Kidney tubule cell (primary cell): ENCODE measurements at regions not wholly inside any gene's neighbourhood (a gene's known extent, or its start where the extent isn't known, plus 50 kb on each side); places are given as distances from the start of the nearest gene placed in this dataset.
A peak's percentile ranks its signal among the peaks of the same experiment; 100 is the strongest.
"Not testable (repeated sequence)": the region's sequence is repeated elsewhere in the genome, so short reads cannot be mapped to it uniquely, and the experiment has no call there.

Experiments
- DNase-seq: peaks from one replicate; pipeline ENCODE4 v3.0.0-alpha.2; 2018; ENCODE audit warnings: low spot score

DNA sequence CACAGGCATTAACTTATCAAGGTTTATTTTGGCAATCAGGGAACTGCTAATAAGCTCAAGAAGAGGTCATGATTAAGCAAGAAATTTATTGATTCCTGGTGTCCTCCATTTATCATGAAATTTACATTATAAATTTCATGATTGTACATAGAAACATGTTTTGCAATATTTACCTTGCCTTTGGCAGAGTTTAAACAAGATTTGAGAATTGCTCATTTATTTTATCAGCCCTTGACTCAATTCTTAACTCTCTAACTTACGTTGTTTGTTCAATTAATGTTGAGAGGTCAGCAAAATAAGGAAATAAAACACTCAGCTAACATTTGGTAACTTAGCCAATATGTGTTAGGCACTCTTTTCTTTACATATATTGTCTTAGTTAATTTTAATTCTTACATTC is 286.6 kb downstream of the SLC7A11 start:
- no peak for DNase-seq

DNA sequence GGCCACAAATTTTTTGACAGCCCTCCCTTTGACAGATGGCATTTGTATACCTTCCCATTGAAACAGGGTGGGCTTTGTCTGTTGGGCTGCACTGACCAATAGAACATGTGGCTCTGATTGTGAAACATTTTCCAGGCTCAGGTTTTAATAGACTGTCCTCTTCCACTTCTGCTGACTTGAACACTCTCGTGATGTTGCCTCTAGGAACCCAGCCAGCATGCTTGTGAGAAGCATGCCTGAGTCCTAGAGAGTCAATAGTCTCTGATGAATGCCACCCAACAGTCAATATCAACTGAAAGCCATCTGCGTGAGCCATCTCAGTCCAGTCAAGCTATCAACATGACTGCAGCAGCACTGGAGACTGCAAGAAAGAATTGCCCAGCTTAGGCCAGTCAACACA is 290.0 kb downstream of the SLC7A11 start:
- no peak for DNase-seq

DNA sequence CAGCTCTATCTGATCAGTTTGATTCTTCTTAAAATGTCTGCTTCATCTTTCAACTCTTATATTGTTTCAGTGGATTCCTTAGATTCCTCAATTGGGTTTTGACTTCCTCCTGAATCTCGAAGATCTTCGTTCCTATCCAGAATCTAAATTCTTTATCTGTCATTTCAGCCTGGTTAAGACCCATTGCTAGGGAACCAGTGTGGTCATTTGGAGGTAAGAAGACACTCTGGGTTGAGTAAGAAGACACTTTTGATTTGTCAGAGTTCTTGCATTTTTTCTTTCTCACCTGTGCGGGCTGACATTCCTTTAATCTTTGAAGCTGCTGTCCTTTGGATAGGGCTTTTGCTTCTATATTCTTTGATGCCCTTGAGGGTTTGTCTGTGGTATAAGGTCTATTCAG is 291.9 kb downstream of the SLC7A11 start:
- DNase-seq: no peak

DNA sequence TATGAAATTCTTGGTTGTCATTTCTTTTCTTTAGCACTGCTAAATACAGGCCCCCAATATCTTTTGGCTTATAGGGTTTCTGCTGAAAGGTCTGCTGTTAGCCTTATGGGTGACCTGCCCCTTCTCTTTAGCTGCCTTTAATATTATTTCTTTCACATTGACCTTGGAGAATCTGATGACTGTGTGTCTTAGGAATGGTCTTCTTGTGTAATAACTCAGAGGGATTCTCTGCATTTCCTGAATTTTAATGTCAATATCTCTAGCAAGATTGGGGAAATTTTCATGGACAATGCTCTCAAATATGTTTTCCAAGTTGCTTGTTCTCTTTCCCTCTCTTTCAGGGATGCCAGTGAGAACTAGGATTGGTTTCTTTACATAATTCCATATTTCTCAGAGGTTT is 292.4 kb downstream of the SLC7A11 start:
- DNase-seq: no peak

DNA sequence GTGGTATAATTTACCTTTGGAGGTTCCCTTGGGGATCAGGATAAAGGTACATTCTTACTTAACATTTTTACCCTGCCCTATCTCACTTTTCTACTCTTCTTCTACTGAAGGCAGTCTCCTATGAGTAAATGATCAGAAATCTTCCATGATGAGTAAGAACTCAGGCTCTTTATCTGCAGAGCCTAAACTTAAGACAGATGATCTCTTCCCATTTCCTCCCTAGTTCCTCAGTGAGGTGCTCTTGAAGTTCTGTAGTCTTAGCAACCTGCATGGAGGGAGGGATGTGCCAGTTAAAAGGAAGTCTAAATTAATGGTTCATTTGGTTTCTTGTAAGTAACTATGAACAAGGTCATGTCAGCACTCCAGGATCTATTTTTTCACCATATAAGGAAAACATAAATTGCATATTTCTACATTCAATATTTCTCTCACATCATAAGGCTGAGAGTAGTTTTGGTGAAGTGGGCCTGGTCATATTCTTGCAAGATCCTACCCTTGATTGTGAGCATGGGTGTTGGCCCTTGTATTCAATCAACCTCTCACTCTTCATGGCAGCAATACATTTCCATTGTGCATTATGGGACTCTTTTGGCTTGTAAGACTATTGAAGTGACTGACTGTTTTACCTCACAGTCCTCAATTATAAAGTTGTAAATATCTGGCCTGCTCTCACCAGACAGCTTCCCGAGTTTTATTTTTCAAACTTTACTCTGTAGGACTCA is 295.5 kb downstream of the SLC7A11 start:
- peak; percentile 39 for DNase-seq

DNA sequence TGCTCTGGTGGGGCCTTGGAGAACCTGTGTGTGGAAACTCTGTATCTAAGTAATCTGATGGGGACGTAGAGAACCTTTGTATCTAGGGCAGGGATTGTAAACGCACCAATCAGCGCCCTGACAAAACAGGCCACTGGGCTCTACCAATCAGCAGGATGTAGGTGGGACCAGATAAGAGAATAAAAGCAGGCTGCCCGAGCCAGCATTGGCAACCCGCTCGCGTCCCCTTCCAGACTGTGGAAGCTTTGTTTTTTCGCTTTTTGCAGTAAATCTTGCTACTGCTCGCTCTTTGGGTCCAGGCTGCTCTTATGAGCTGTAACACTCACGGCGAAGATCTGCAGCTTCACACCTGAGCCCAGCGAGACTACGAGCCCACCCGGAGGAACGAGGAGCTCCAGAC is 299.3 kb downstream of the SLC7A11 start:
- not testable (repeated sequence) for DNase-seq

DNA sequence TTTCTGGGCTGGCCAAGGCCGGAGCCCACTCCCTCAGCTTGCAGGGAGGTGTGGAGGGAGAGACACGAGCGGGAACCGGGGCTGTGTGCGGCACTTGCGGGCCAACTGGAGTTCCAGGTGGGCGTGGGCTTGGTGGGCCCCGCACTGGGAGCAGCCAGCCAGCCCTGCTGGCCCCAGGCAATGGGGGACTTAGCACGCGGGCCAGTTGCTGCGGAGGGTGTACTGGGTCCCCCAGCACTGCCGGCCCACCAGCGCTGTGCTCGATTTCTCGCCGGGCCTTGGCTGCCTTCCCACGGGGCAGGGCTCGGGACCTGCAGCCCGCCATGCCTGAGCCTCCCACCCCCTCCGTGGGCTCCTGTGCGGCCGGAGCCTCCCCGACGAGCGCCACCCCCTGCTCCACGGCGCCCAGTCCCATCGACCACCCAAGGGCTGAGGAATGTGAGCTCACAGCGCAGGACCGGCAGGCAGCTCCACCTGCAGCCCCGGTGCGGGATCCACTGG is 300.1 kb downstream of the SLC7A11 start:
- not testable (repeated sequence) for DNase-seq

DNA sequence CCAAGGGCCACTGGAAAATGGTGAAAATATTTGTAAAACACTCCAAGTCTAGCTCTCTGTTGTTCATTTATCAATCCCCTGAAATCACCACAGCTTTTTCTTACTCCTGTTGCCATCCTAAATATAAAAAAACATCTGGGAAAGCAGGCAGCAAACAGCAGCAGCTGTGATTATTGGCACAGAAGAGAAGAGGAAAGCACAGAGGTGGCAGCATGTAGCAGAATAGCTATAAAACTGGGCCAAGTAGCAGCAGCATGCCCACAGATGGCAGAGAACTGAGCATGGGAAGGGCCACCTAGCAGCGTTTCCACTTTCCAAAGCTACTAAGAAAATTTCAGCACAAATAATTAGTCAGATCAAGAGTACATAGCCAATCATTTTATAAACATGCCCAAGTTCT is 307.2 kb downstream of the SLC7A11 start:
- no peak for DNase-seq

DNA sequence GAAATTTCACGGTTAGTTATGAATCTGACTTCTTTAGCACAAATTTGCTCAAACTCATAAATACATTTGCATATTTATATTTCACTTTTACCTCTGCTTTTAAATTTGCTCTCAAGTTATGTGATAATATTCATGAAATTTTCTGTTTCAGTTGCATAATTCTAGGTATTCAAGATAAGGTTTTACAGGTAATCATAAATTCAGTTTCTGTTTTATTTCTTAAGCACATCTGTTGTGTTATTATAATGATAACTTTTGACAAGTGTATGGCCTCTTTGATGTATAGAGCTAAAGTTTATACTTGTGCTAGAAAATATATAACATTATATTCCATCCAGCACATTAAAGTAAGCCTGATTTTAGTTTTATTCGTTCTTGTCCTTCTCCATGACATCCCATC is 308.1 kb downstream of the SLC7A11 start:
- DNase-seq: no peak

DNA sequence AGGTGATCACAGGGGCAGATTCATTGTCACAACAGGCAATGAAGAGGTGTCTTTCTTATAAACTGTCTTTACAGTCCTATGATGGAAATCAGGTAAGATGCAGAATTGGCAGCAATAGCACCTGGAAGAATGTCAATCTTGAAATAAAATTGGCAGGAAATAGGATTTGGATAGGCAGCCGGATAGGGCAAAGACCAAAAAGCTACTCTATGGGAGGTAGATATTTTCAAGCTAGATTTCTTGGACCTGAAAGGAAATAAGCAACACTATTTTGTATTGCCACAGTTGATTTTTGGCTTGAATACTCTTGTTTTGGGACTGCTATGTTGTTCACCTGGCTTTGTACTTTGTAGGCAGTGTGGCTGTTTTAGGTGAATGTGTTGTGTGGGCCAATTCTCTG is 314.2 kb downstream of the SLC7A11 start:
- no peak for DNase-seq

DNA sequence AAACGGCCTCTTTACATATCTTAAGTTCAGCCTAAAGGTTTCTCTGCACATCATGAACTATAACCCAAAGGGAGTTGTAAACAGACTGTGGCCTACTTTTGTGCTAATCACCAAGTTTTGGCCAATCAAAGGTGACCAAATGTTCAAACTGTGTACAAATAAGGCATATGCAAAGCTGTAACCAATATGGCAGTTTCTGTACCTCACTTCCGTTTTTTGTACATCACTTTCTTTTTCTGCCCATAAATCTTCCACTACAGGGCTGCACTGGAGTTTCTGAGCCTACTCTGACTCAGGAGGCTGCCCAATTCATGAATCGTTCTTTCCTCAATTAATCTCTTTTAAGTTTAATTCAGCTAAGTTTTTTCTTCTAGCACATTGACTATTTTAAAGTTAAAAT is 318.7 kb downstream of the SLC7A11 start:
- DNase-seq: no peak

DNA sequence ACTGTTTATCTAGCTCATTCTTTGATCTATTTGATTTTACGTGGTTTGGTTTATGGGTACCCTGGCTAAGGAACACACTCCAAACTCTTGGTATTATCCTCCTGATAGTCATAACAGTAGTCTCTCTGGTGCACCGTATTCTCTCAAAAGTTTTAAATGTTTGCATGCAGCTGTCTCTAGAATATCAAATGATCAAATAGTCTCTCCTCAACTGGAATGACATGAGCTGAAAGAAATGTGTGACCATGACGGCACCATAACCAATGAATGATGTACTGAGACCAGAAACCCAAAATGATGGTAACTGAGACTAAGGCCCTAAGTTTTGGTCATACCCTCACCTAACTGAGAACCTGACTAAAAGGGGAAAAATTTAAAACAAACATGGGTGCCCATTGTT is 319.4 kb downstream of the SLC7A11 start:
- DNase-seq: no peak

DNA sequence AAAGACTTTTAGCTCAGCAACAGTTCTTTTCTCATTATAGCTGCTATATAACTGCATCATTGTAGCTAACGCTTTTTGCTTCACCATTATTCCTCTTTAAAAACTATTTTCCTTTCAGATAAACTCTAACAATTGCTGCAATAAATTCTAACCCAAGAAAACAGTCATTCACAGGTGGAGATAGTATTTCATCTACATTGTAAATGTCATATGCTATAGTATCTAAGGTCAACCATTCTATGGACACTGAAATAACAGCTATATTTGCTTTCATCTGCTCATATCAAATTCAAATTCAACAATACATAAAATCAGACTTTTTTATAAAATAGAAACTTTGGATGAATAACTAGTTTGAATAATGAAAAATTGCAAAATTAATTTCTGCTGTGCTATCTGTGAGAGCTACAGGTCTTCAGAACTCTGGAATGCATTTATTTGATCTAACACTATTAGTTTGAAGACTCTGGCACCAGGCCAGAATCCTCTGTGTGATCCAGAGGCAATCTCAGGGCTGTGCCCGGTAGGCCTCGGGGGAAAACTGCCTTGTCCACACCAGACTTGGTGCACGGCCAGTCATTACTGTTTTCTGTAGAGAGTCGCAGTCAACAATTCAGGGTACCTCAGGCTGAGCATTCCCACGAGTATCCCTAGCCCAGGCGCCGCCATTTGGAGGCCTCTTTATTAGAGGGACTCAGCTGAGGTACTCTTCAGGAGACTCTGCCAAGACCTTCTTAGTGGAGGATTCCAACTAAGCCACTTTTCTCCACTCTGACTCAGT is 332.4 kb downstream of the SLC7A11 start:
- DNase-seq: no peak

DNA sequence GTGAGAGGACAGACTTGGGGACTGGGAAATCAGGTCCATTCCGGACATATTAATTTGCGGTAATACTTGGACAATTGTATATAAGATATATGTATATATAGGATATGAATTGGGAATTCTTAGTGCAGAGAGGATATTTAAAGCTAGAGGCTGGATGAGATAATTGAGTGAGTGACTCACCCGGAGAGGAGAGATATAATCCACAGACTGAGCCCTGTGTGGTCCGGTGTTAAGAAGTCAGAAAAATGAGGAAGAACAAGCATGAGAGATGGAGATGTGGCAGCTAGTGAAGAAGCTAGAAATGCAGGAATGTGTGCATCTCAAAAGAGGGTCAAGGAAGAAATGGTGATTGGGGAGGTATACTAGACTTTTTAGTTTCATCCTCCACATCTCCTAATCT is 336.2 kb downstream of the SLC7A11 start:
- no peak for DNase-seq

DNA sequence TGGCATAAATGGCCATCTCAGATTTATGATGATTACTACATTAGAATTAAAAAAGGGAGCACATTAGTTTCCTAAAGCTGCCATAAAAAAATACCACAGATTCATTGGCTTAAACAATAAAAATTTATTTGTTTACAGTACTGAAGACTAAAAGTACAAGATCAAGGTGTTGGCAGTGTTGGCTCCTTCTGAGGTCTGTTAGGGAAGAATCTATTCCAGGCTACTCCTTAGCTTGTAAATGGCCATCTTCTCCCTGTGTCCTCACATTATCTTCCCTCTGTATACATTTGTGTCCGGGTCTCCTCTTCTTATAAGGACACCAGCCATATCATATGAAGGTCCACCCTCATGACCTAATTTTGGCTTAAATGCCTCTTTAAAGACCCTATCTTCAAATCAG is 341.0 kb downstream of the SLC7A11 start:
- DNase-seq: no peak

DNA sequence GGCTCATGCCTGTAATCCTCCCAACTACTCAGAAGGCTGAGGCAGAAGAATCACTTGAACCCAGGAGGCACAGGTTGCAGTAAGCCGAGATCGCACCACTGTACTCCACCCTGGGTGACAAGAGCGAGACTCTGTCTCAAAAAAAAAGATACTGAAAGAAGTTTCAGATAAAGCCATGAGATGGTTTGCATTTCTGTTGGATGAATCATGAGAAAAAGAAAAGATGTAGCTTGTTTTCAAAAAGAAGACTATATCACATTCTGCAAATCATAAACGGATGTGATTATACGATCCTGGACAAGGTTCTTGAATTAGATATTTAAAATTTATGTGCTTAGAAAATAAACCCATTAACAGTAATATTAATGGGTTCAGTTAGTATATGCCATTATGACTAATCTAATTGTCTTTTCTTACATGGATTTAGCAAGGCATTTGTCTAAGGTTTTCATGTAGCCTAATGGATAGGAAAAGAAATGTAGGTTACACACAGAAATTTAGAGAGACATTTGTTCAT is 345.9 kb downstream of the SLC7A11 start:
- DNase-seq: no peak

DNA sequence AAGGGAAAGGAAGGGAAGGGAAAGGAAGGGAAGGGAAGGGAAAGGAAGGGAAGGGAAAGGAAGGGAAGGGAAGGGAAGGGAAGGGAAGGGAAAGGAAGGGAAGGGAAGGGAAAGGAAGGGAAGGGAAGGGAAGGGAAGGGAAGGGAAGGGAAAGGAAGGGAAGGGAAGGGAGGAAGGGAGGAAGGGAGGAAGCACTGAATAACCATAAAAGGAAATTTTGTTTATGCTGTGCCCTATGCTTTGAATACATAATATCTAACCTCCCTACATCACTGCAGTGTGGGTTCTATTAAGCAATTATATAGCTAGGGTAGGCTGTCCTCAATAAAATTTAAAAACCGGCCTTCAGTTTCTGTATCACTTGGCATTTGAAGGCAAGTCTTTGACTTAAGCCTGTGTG is 346.6 kb downstream of the SLC7A11 start:
- DNase-seq: not testable (repeated sequence)

DNA sequence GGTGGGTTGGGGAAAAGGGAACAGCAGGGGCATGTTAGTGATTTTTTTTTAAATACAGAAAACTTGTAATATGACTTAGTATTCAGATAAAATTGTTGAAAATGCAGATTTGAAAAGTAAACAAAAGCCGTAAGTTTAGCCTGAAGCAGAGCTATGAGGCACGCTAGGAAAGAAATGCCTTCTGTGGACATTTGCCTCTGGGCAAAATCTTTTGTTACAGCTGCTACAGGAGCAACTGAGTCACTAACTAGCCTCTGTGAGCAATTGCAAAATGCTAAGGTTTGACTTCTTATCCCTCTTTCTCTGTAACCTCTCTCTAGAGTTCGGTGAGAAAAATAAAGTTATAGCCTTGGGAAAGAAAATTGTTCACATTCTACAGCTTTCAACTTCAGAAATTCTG is 350.0 kb downstream of the SLC7A11 start:
- no peak for DNase-seq

DNA sequence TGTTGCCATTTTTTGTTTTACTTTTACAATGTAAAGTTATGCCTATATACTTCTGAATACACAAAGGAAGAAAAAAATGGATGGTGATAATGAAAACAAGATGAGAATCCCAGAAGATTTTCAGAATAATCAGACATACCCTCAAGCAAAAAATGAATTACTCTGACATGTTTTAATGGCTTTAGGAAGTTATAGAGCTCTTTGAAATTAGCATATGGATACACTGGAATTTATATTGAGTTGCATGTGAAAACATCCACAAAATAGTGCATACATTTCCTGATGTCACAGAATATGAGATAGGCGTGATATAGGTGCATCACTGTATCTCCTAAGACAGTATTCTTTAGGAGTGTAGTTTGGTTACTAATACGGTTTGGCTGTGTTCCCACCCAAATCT is 351.3 kb downstream of the SLC7A11 start:
- no peak for DNase-seq

DNA sequence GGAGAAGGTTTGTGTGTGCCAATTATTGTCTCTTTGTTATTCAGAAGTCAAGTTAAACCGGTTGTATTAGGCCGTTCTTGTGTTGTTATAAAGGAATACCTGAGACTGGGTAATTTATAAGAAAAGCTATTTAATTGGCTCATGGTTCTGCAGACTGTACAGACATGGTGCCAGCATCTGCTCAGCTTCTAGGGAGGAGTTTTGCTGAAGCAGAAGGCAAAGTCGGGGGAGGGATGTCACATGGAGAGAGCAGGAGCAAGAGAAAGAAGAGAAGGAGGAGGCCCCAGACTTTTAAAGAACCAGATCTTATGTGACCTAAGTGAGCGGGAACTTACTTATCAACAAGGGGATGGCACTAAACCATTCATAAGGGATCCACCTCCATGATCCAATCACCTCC is 349.3 kb upstream of the PCDH18 start:
- no peak for DNase-seq

DNA sequence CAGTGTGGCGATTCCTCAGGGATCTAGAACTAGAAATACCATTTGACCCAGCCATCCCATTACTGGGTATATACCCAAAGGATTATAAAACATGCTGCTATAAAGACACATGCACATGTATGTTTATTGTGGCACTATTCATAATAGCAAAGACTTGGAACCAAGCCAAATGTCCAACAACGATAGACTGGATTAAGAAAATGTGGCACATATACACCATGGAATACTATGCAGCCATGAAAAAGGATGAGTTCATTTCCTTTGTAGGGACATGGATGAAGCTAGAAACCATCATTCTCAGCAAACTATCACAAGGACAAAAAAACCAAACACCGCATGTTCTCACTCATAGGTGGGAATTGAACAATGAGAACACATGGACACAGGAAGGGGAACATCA is 335.8 kb upstream of the PCDH18 start:
- not testable (repeated sequence) for DNase-seq

DNA sequence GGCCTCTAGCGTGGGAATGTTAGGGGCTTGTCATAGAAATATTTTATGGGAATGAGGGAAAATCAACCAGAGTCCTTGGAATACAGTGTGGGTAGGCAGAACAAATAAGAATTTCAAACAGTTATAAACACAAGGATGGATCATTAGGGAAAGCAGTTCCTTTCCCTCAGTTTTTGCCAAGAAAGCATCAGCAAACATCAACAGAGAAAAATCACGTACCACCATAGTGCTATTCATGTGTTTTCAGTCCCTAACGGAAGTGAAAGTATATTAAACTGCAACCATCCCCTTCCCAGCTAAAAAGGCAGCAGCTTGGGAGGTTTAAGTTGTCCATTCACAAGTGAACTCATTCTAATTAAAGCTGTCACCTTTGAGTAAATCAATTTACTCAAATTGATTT is 334.4 kb upstream of the PCDH18 start:
- no peak for DNase-seq

DNA sequence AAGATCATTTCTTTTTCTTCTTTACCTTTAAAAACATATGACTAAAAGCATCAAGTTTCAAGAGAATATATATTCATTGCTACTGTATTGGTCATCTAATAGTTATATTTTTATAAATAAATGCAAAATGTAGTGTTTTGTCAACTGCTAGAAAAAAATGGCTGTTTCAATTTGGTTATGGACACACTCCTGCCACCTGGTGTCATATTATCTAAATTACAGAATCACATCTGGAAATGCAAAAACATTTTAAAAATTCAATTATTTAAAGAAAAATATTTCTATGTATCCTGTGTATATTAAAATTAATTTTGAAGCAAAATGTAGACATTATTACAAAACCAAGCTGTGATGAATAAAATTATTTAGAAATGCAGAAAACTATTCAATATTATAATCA is 329.4 kb upstream of the PCDH18 start:
- DNase-seq: peak; percentile 4
